H1 (cell line): ENCODE measurements at regions not wholly inside any gene's neighbourhood (a gene's known extent, or its start where the extent isn't known, plus 50 kb on each side); places are given as distances from the start of the nearest gene placed in this dataset.
A peak's percentile ranks its signal among the peaks of the same experiment; 100 is the strongest.

Experiments
- CTCF ChIA-PET: fragments of 300-600 bp; sonication (Branson Sonifier 250); formaldehyde crosslinking; loops from one replicate; lab custom pipeline; 2021; ENCODE audit not compliant: partially characterized antibody; lab: Charles Lee
- POLR2A ChIA-PET: fragments of 300-600 bp; sonication (Branson Sonifier 250); formaldehyde crosslinking; loops from one replicate; lab custom pipeline; 2021; ENCODE audit warnings: inconsistent platforms; ENCODE audit not compliant: partially characterized antibody; lab: Charles Lee
- DNase-seq, 2 experiments: peaks; one replicate each; pipeline versions ENCODE4 v3.0.0 to v3.0.0-alpha.2; 2010 to 2022; ENCODE audit warnings: low spot score in 2 of 2, low read depth in 1 of 2, mixed read lengths in 1 of 2
- FAIRE-seq: peaks from 2 replicates; lab custom pipeline; 2011; peaks lifted over from hg19 to GRCh38; lab: Jason Lieb, UNC
- H2AFZ ChIP-seq: 2 replicates; pipeline ENCODE4 v1.8.1; 2012; ENCODE audit warnings: low read length, inconsistent platforms
- H2AK5ac ChIP-seq: 2 replicates; pipeline ENCODE4 v1.6.1; 2013; ENCODE audit warnings: low read depth, low read length
- H2BK120ac ChIP-seq: replicated peaks from 2 replicates; pipeline ENCODE3; 2013; ENCODE audit warnings: low read depth, low read length, inconsistent platforms
- H2BK12ac ChIP-seq: 2 replicates; pipeline ENCODE4 v1.6.1; 2013; ENCODE audit warnings: low read depth, low read length
- H2BK15ac ChIP-seq: 2 replicates; pipeline ENCODE4 v1.6.1; 2013; ENCODE audit warnings: low read length
- H2BK20ac ChIP-seq: 2 replicates; pipeline ENCODE4 v1.6.1; 2013; ENCODE audit warnings: low read length
- H2BK5ac ChIP-seq: 2 replicates; pipeline ENCODE4 v1.6.1; 2013; ENCODE audit warnings: low read depth, low read length
- H3K14ac ChIP-seq: 2 replicates; pipeline ENCODE4 v1.6.1; 2013; ENCODE audit warnings: inconsistent platforms; ENCODE audit not compliant: insufficient read length
- H3K18ac ChIP-seq: 2 replicates; pipeline ENCODE4 v1.6.1; 2013; ENCODE audit warnings: low read length; ENCODE audit errors: extremely low read depth
- H3K23ac ChIP-seq: 2 replicates; pipeline ENCODE4 v1.6.1; 2013; ENCODE audit warnings: inconsistent platforms; ENCODE audit not compliant: insufficient read length
- H3K23me2 ChIP-seq: 2 replicates; pipeline ENCODE4 v1.6.1; 2013; ENCODE audit warnings: low read depth, low read length
- H3K27ac ChIP-seq: 2 replicates; pipeline ENCODE4 v1.6.1; 2011; ENCODE audit warnings: low read depth, low read length, inconsistent platforms
- H3K27me3 ChIP-seq, 4 experiments: replicated peaks in 1 of 4; 1 replicate in 1 of 4; 2 replicates in 3 of 4; pipeline versions ENCODE4 v1.6.1 to v1.8.1; 2011 to 2013; ENCODE audit warnings: low read length in 3 of 4, mild to moderate bottlenecking in 3 of 4, inconsistent platforms in 2 of 4, mixed read lengths in 2 of 4, moderate library complexity in 1 of 4; ENCODE audit not compliant: control insufficient read depth in 3 of 4, insufficient read depth in 3 of 4; ENCODE audit errors: extremely low read depth in 1 of 4
- H3K36me3 ChIP-seq, 4 experiments: 2 replicates each; pipeline versions ENCODE4 v1.6.1 to v1.8.1; 2011 to 2013; ENCODE audit warnings: mild to moderate bottlenecking in 4 of 4, low read length in 3 of 4, moderate library complexity in 2 of 4, control low read depth in 1 of 4, inconsistent platforms in 1 of 4; ENCODE audit not compliant: insufficient read depth in 4 of 4, control insufficient read depth in 2 of 4
- H3K4ac ChIP-seq: replicated peaks from 2 replicates; pipeline ENCODE3; 2013; ENCODE audit warnings: low read length, low read depth, mixed read lengths, inconsistent platforms; ENCODE audit not compliant: insufficient read length
- H3K4me1 ChIP-seq, 4 experiments: replicated peaks in 1 of 4; 1 replicate in 1 of 4; 2 replicates in 3 of 4; pipeline versions ENCODE4 v1.6.1 to v1.8.1; 2011 to 2013; ENCODE audit warnings: low read length in 3 of 4, inconsistent platforms in 2 of 4, mixed read lengths in 1 of 4; ENCODE audit not compliant: insufficient read depth in 4 of 4, control insufficient read depth in 3 of 4
- H3K4me2 ChIP-seq, 2 experiments: 2 replicates each; pipeline versions ENCODE4 v1.6.1 to v1.8.1; 2011 to 2013; ENCODE audit warnings: low read depth in 2 of 2, low read length in 2 of 2, control low read depth in 1 of 2, inconsistent platforms in 1 of 2, mild to moderate bottlenecking in 1 of 2; ENCODE audit not compliant: insufficient read depth in 1 of 2
- H3K4me3 ChIP-seq, 4 experiments: fragments of 200-600, 300-600 bp in 1 of 4; sonication (generic), shearing (Covaris generic), sonication (Bioruptor Twin) in 1 of 4; 2 replicates each; pipeline versions ENCODE4 v1.5.1 to v1.8.1; 2011 to 2016; ENCODE audit warnings: low read length in 4 of 4, low read depth in 3 of 4, control low read depth in 2 of 4, inconsistent platforms in 2 of 4, mild to moderate bottlenecking in 2 of 4, mixed read lengths in 1 of 4, moderate library complexity in 1 of 4; ENCODE audit not compliant: insufficient read depth in 2 of 4; ENCODE audit errors: extremely low read depth in 1 of 4
- H3K56ac ChIP-seq: replicated peaks from 2 replicates; pipeline ENCODE3; 2013; ENCODE audit warnings: low read depth, mild to moderate bottlenecking, mixed read lengths, low read length, inconsistent platforms; ENCODE audit not compliant: insufficient read length
- H3K79me1 ChIP-seq: 2 replicates; pipeline ENCODE4 v1.6.1; 2013; ENCODE audit warnings: low read depth, low read length, control low read depth
- H3K79me2 ChIP-seq, 2 experiments: 2 replicates each; pipeline versions ENCODE4 v1.6.1 to v1.8.1; 2012 to 2013; ENCODE audit warnings: low read length in 2 of 2, mild to moderate bottlenecking in 2 of 2, inconsistent platforms in 1 of 2; ENCODE audit not compliant: insufficient read depth in 2 of 2, control insufficient read depth in 1 of 2
- H3K9ac ChIP-seq, 4 experiments: replicated peaks in 1 of 4; 1 replicate in 1 of 4; 2 replicates in 3 of 4; pipeline versions ENCODE4 v1.6.1 to v1.8.1; 2011 to 2013; ENCODE audit warnings: low read depth in 3 of 4, low read length in 3 of 4, control low read depth in 2 of 4, mild to moderate bottlenecking in 2 of 4, moderate library complexity in 2 of 4, inconsistent platforms in 1 of 4; ENCODE audit errors: extremely low read depth in 1 of 4
- H3K9me3 ChIP-seq, 2 experiments: 2 replicates each; pipeline versions ENCODE4 v1.6.1 to v1.8.1; 2012 to 2013; ENCODE audit warnings: mild to moderate bottlenecking in 2 of 2, moderate library complexity in 2 of 2, control low read depth in 1 of 2, inconsistent platforms in 1 of 2, low read depth in 1 of 2, low read length in 1 of 2, mixed read lengths in 1 of 2; ENCODE audit not compliant: insufficient read depth in 2 of 2
- H4K20me1 ChIP-seq, 2 experiments: replicated peaks in 1 of 2; 2 replicates each; pipeline versions ENCODE3 to v1.8.1; 2011 to 2013; ENCODE audit warnings: inconsistent platforms in 2 of 2, low read length in 2 of 2, mild to moderate bottlenecking in 1 of 2; ENCODE audit not compliant: insufficient read depth in 2 of 2, control insufficient read depth in 1 of 2
- H4K5ac ChIP-seq: 2 replicates; pipeline ENCODE4 v1.6.1; 2013; ENCODE audit warnings: low read length, low read depth, mixed read lengths, inconsistent platforms; ENCODE audit not compliant: insufficient read length
- H4K8ac ChIP-seq: 2 replicates; pipeline ENCODE4 v1.8.0; 2013; ENCODE audit warnings: mild to moderate bottlenecking, moderate library complexity, low read length, inconsistent platforms; ENCODE audit not compliant: insufficient read depth; ENCODE audit errors: extremely low read depth
- H4K91ac ChIP-seq: replicated peaks from 2 replicates; pipeline ENCODE3; 2013; ENCODE audit warnings: low read length, mixed read lengths, inconsistent platforms; ENCODE audit not compliant: insufficient read length
- FOSL1 ChIP-seq: IDR thresholded peaks from 2 replicates; pipeline ENCODE4 v1.6.1; 2011; ENCODE audit warnings: mild to moderate bottlenecking, low read depth, low read length, moderate library complexity; ENCODE audit not compliant: insufficient read depth
- YY1 ChIP-seq: IDR thresholded peaks from 2 replicates; pipeline ENCODE4 v1.6.1; 2011; ENCODE audit warnings: low read depth, mild to moderate bottlenecking, low read length
- WGBS, 2 experiments: shearing (Covaris generic) in 1 of 2; methylation state at CpG; one replicate each; pipeline versions ENCODE4 v1.1.6 to v1.1.7; 2013 to 2015; ENCODE audit warnings: low lambda C conversion rate in 2 of 2, mixed read lengths in 2 of 2, inconsistent platforms in 1 of 2, low coverage in 1 of 2, missing lambda C conversion rate in 1 of 2; ENCODE audit not compliant: insufficient replicate concordance in 2 of 2, insufficient coverage in 1 of 2, insufficient read length in 1 of 2; ENCODE audit errors: extremely low coverage in 1 of 2, missing lambda C conversion rate in 1 of 2; 5-methylcytosine and 5-hydroxymethylcytosine counted together

DNA sequence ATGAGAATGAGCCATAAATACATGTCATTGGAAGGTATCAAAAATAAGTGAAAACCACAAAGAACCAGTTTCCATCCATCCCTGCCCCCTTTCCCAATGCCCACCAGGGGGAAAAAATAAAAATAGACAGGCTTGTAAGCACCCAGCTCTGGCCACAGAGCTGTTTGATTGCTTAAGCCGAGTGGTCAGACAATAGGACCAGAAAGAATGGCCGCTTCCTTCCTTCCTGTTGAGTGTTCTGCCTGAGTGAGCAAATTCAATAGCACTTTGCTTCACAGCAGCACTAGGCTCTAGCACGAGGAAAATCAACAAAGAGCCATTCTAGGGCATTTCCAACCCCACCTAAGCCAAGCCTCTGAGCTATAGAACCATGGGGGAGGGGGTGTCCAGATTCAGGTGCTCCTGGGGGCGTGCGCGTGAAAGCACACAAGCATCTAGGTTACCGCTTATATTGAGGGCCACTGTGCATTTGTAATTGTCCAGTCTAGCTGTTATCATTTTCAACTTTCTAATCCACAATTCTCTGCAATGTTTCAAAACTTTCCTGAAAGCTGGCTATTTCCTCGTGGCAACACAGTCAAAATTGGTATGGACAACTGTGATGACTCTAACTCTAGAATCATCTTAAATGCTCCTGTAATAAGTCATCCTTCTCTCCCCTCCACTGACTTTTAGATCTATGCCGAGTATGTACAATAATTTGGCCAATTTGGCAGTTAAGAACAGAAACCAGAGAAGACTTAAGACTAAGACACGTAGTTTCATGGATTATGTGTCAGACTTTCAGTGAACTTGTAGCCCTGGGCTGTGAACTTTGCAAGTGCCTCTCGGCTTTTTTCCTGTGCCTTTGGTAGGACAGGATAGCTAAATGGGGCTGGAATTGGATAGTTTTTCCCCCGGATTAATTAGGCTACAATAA, 64.3 kb downstream of the SPRY2 start:
- Histone ChIP-seq H3K4me2 (no peak overlapping the region), H3K27me3 (no peaks in the 10 kb centered on the region), H3K23ac (no peak overlapping the region), H4K20me1 (no peaks in the 10 kb centered on the region)
- no peak for TF ChIP-seq FOSL1
- TF ChIP-seq YY1 = peak; percentile 71
- TF ChIP-seq, all 59 proteins: peak for 1
- Histone ChIP-seq H3K14ac (no peak overlapping the region), H3K18ac (no peak overlapping the region), H2BK20ac (peak overlapping the region; percentile 44; the same call in 1 of the 2 replicates), H3K9ac (no peak overlapping the region), H3K23me2 (no peaks in the 10 kb centered on the region), H2BK15ac (no peak overlapping the region), H2AFZ (peak overlapping the region; percentile 82; the same call in 1 of the 2 replicates), H2AK5ac (no peak overlapping the region), H3K4ac (no peak overlapping the region), H3K79me2 (no peaks in the 10 kb centered on the region), H3K27ac (no peak overlapping the region), H4K5ac (no peak overlapping the region), H2BK5ac (peak overlapping the region; percentile 7; the same call in 1 of the 2 replicates), H3K4me3 (no peak overlapping the region), H2BK12ac (no peak overlapping the region), H3K56ac (no peak overlapping the region), H4K91ac (no peak overlapping the region), H4K8ac (no peak overlapping the region), H3K79me1 (no peaks in the 10 kb centered on the region), H3K9me3 (no peaks in the 10 kb centered on the region; a peak in 1 of 4 replicates), H3K36me3 (no peaks in the 10 kb centered on the region; a peak in 1 of 8 replicates), H3K4me1 (peaks cover 0 to 3% (median 0%) of the 10 kb centered on the region in 4 experiments; a peak in 1 of 7 replicates), H2BK120ac (no peak overlapping the region)
- ChIA-PET POLR2A (interaction anchor here (1.2 to 2.9 kb wide), 2 partner anchors 20 to 64 kb away, joined by 3 to 9 read pairs; partner anchors contain the start of gene SPRY2), CTCF (interaction anchor here (0.5 to 1.6 kb wide), 6 partner anchors 11 to 299 kb away, joined by 3 read pairs; no protein-coding TSS in a partner anchor)
- no peak for FAIRE-seq
- peak in 1 of 2 experiments; percentile 17 for DNase-seq
- 85% methylated on average over 12 of the region's 12 CpGs; no CpG with 5 or more reads in 1 of the 2 experiments for WGBS, 2 experiments
